ENCODE measurements at regions not wholly inside any gene's neighbourhood (a gene's known extent, or its start where the extent isn't known, plus 50 kb on each side); places are given as distances from the start of the nearest gene placed in this dataset.

DNA sequence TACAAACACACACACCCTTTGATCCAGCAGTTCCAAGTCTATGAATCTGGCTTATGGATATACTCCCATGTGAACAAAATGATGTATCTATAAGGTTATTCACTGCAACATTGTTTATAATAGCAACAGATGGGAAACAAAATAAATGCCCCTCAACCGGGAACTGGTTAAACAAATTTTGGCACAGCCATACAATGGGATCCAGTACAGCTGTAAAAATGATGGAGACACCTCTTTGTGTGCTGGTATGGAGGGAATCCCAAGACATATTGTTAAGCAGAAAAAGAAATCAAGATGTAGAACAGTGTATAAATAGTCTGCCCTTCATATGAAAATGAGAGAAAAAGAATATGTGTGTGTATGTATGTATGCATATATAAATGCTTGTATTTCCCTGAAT, 155.5 kb downstream of the SNX10 start:
- peaks cover 5% of the 10 kb centered on the region for H3K4me1 Mint-ChIP-seq
- peaks cover 35% of the 10 kb centered on the region for H3K27me3 Mint-ChIP-seq
- no peaks in the 10 kb centered on the region for H3K36me3 Mint-ChIP-seq

DNA sequence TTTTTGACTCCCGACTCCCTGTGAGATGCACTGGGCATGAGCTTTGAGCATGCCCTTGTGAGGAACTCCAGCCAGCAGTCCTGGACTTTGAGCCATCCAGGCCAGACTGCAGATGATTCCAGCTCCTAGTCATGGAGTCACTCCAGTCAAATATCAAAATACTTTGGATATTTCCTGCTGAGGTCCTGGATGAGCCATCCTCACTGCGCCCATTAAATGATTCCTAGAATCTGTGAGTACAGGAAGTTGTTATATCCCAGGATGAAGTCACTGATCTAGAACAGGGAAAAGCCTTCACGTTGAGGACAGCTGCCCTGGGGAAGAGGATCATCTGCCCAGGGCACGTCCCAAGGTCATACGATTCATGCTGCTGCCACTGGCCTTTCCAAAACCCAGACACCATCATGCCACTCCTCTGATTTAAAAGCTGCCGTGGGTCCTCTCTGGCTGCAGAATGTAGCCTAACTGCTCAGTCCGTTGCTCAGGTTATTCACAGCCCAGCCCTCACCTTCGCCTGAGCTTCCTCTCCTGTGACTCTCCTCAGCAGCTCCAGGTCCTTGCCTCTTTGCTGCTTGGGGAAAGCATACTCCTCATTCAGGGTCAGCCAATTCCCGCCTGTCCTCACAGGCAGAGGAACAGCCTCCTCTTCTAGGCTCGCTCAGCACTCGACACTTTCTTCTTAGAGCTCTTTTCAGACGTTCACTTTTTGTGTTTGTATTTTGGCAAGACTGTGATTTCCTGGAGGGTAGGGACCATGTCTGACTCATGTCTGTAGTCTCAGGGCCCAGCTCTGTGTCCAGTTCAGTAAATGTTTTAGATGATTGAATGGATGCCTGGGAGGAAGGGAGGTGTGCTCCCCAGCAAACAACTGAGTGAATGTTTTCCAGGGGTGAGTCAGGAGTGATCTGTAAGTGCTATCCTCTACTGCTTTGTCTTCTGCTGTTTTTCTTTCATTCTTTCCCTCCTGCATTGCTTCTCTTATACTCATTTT, 157.8 kb downstream of the SNX10 start:
- Mint-ChIP-seq H3K9me3 (no peaks in the 10 kb centered on the region), H3K27ac (no peak overlapping the region), H3K4me1 (peaks cover 5% of the 10 kb centered on the region), H3K4me3 (no peak overlapping the region), H3K27me3 (peaks cover 32% of the 10 kb centered on the region), H3K36me3 (no peaks in the 10 kb centered on the region)
- no peak for ATAC-seq

More for the DNA sequence above, 155.5 kb downstream of the SNX10 start:
- no peak overlapping the region for H3K27ac Mint-ChIP-seq
- no peak overlapping the region for H3K4me3 Mint-ChIP-seq
- no peaks in the 10 kb centered on the region for H3K9me3 Mint-ChIP-seq
- ATAC-seq: no peak

DNA sequence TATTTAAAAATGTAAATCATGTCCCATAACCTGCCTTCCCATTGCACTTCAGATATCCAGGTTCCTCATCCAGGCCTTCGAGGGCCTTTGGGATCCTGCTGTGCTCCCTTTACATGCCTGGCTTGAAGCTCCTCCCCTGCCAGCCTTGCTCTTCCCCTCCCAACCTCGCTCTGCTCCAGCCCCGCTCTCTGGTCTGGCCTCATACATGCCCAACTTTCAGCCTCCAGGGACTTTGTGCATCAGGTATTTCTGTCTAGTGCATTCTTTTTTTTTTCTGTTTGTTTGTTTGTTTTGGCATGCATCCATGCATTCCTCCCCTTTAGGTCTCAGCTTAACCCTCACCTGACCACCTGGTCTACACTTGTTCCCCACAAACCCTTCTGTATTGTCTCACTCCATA, 160.3 kb downstream of the SNX10 start:
- H3K9me3 Mint-ChIP-seq: no peaks in the 10 kb centered on the region
- H3K36me3 Mint-ChIP-seq: no peaks in the 10 kb centered on the region
- H3K4me3 Mint-ChIP-seq: no peak overlapping the region
- H3K27ac Mint-ChIP-seq: no peak overlapping the region
- no peak for ATAC-seq
- peaks cover under 1% of the 10 kb centered on the region for H3K4me1 Mint-ChIP-seq
- H3K27me3 Mint-ChIP-seq: peaks cover 19% of the 10 kb centered on the region

GRCh38 chr7:26454180-26454579, 162.5 kb downstream of the SNX10 start:
- Mint-ChIP-seq H3K27ac (no peak overlapping the region), H3K36me3 (no peaks in the 10 kb centered on the region), H3K27me3 (peaks cover 6% of the 10 kb centered on the region), H3K9me3 (no peaks in the 10 kb centered on the region), H3K4me3 (no peak overlapping the region), H3K4me1 (no peaks in the 10 kb centered on the region)
- no peak for ATAC-seq

DNA sequence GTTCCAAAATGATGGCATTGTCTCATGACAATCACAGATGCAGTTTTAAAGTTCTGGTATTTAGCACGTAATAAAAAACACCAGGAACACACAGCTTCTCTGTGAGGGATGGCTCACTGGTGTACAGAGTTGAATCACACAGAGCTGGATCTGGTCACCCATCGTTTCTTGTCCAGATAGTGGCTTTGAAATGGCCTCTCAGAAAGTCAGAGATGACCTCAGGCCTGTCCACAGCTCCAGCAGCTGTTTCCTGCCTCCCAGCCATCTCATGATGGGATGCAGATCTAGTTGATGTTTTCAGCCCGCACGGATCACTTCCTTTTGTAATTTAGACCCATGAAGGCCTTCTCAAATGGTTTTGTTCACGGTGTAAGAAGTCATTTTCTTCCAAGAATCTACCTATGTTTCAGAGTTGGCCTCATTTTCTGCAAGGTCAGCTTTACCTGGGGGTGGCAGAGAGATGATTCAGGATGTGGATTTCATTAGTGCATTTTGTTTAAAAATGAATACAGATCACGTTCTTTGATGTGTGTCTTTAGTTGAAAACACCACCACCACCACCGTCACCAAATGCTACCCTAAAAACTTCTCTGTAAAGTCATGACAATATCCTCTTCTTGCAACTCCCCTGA, 166.2 kb downstream of the SNX10 start:
- no peaks in the 10 kb centered on the region for H3K4me1 Mint-ChIP-seq

DNA sequence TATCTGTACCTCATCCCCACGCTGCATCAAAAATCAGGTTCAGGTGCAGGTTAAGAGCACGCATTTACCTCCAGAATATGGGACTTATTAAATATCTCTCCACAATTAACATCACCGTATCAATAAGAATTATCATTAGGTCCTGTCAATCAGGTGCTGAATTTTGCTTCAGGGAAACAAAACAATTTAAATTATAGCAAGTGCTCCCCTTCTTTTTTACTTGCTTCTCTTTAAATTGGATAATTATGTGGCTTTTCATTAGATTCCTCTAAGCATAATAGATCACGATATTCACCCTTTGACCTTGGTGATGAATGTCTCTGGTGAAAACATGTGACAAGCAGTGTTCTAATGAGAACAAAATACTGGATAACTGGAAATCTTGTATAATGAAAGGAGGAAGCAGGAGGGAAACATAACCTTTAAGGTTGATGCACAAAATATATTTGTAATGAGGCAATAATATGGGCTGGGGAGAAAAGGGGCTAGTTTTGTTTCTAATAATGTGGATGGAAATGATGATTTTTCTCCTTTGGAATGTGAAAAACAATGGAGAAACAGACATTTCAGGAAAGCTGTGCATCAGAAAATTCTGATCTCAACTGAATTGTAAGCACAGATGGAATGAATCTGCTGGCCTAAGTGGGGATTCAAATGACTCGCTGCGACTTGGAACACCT, 166.9 kb downstream of the SNX10 start:
- Mint-ChIP-seq H3K27ac (no peak overlapping the region), H3K4me3 (no peak overlapping the region), H3K36me3 (no peaks in the 10 kb centered on the region), H3K27me3 (peaks cover 6% of the 10 kb centered on the region), H3K4me1 (no peaks in the 10 kb centered on the region), H3K9me3 (no peaks in the 10 kb centered on the region)
- ATAC-seq: no peak

More for the DNA sequence above, 166.2 kb downstream of the SNX10 start:
- H3K4me3 Mint-ChIP-seq: no peak overlapping the region
- no peaks in the 10 kb centered on the region for H3K36me3 Mint-ChIP-seq
- H3K27me3 Mint-ChIP-seq: peaks cover 6% of the 10 kb centered on the region
- H3K27ac Mint-ChIP-seq: no peak overlapping the region
- no peaks in the 10 kb centered on the region for H3K9me3 Mint-ChIP-seq
- no peak for ATAC-seq

DNA sequence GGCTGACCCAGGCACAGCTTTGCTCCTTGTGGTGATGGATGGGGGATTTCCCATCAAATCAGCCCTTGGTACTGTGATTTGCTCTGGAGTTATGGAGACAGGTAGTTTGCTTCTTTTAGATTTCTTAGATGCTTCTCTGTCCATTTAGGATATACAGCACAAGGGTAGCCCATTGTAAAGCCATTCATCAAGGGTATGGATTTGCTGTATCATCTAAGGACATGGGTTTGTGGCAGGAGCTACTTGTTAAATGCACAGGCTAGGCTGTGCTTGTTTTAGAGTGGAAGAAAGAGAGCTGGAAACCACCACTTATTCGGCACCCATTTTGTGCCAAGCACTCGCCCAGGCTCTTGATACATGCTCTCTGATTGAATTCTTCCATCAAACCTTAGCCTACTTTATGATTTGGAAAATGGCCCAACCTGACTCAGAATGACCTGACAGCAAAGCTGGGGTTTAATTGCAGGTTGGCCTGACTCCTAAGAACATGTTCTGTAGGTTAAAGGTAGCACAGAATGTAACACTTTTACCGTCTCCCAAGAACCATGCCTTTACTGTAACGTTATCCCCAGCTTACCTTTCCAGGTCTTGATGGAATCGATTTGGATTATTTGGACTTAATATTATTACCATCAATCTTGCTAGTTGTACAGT, 168.0 kb downstream of the SNX10 start:
- Mint-ChIP-seq H3K4me1 (no peaks in the 10 kb centered on the region), H3K36me3 (no peaks in the 10 kb centered on the region), H3K4me3 (no peak overlapping the region), H3K27ac (no peak overlapping the region), H3K9me3 (no peaks in the 10 kb centered on the region), H3K27me3 (peaks cover 6% of the 10 kb centered on the region)
- ATAC-seq: no peak

DNA sequence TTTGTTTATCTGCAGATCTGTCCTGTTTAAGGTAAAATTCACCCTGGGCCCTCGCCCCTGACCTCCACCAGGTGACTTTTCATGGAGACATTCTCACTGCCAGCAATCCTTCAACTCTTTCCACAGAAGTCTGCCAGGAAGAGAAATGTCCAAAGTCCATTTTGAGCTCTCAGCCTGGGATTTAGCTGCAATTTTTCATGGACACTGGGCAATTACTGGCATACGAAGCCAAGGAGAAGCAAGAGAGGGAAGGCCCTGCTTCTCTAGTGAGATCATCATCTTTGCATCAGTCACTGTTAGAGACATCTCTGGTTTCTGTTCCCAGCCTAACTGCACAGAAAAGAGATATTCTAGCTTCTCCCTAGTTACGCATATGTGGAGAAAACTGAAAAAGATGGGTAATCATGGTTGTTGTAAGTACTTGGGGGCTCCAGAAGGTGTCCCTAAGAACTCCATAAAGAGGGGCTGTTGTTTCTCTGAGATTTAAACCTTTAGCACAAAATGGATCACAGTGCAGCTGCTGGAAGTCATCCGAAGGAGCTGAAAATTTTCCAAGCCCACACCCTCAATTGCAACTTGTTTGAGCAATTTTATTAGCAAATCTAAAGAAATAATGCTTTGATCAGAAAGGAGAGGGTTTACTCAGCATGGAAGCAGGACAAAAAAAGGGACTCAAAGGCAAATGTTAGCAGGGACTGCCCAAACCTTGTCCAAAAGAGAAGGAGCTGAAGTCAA, 168.9 kb downstream of the SNX10 start:
- Mint-ChIP-seq H3K27me3 (peaks cover 6% of the 10 kb centered on the region), H3K36me3 (no peaks in the 10 kb centered on the region), H3K4me1 (no peaks in the 10 kb centered on the region), H3K4me3 (no peak overlapping the region), H3K27ac (no peak overlapping the region), H3K9me3 (no peaks in the 10 kb centered on the region)
- ATAC-seq: no peak

DNA sequence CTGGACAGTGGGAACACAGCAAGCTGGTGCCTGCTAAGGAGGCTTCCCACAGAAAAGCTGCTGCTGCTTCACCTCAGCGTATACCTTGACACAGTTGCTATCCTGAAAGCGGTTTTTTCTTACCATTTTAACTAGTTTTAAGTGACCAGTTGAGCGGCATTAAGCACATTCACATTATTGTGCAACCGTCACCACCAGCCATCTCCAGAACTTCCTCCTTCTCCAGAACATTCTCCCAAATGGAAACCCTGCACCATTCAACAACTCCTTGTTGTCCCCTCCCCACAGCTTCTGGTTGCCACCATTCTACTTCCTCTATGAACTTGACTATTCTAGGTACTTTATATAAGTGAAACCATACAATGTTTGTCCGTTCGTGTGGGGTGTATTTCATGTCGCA, 169.9 kb downstream of the SNX10 start:
- H3K9me3 Mint-ChIP-seq: no peaks in the 10 kb centered on the region
- no peaks in the 10 kb centered on the region for H3K4me1 Mint-ChIP-seq
- no peak overlapping the region for H3K4me3 Mint-ChIP-seq
- peaks cover 6% of the 10 kb centered on the region for H3K27me3 Mint-ChIP-seq
- no peak overlapping the region for H3K27ac Mint-ChIP-seq
- no peak for ATAC-seq
- no peaks in the 10 kb centered on the region for H3K36me3 Mint-ChIP-seq

- Mint-ChIP-seq H3K9me3 (no peaks in the 10 kb centered on the region), H3K4me1 (no peaks in the 10 kb centered on the region), H3K4me3 (no peak overlapping the region), H3K27ac (no peak overlapping the region), H3K36me3 (no peaks in the 10 kb centered on the region), H3K27me3 (peaks cover 11% of the 10 kb centered on the region)
- ATAC-seq: no peak
Measured at GRCh38 chr7:26466007-26466406, 174.3 kb downstream of the SNX10 start.

DNA sequence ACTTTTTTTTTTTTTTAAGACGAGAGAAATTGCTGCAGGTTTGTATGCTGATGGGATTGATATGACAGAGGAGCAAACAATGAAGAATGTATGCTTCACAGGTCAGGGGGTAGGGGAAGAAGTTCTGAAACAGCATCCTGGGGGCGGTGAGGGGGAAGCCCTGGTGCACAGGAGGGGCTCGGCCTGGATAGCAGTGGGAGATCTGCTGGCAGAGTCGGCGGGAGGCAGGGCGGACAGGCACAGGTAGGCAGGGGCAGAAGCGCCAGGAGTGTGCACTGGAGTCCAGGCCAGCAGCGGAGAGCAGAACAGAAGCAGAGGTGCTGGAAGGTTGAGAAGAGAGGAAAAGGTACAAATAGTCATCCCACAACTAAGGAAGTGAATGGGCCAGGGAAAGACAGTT, 175.4 kb downstream of the SNX10 start:
- Mint-ChIP-seq H3K9me3 (no peaks in the 10 kb centered on the region), H3K27ac (no peak overlapping the region), H3K4me3 (no peak overlapping the region), H3K4me1 (no peaks in the 10 kb centered on the region), H3K27me3 (peaks cover 11% of the 10 kb centered on the region), H3K36me3 (no peaks in the 10 kb centered on the region)
- no peak for ATAC-seq

DNA sequence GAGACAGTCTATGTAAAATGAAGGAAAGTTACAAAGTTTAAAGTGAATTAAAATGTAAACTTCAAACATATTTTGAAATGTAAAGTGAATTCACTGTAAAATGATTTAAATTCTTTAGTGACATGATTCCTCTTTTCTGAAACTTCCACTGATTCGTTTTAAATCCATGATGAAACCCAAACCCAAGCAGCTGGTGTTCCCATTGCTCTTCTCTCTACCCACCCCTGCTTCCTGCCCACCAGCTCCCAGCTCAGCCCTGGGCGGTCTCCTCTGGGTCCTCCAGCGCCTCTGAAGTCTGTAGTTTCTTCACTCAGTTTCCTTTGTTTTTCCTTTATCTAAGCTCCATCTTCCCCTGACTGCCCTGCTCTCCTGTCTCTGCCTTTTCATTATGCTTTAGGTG, 175.9 kb downstream of the SNX10 start:
- ATAC-seq: no peak
- no peaks in the 10 kb centered on the region for H3K36me3 Mint-ChIP-seq
- H3K9me3 Mint-ChIP-seq: no peaks in the 10 kb centered on the region
- no peak overlapping the region for H3K27ac Mint-ChIP-seq
- peaks cover 11% of the 10 kb centered on the region for H3K27me3 Mint-ChIP-seq
- no peaks in the 10 kb centered on the region for H3K4me1 Mint-ChIP-seq
- no peak overlapping the region for H3K4me3 Mint-ChIP-seq

GRCh38 chr7:26468625-26469024, 177.0 kb downstream of the SNX10 start:
- Mint-ChIP-seq H3K36me3 (no peaks in the 10 kb centered on the region), H3K27ac (no peak overlapping the region), H3K9me3 (no peaks in the 10 kb centered on the region), H3K4me1 (no peaks in the 10 kb centered on the region), H3K27me3 (peaks cover 20% of the 10 kb centered on the region), H3K4me3 (no peak overlapping the region)
- ATAC-seq: no peak

GRCh38 chr7:26469188-26469587, 177.5 kb downstream of the SNX10 start:
- no peaks in the 10 kb centered on the region for H3K36me3 Mint-ChIP-seq
- H3K27ac Mint-ChIP-seq: no peak overlapping the region
- no peaks in the 10 kb centered on the region for H3K4me1 Mint-ChIP-seq
- H3K27me3 Mint-ChIP-seq: peaks cover 20% of the 10 kb centered on the region
- no peaks in the 10 kb centered on the region for H3K9me3 Mint-ChIP-seq
- H3K4me3 Mint-ChIP-seq: no peak overlapping the region
- ATAC-seq: no peak

All from stimulated activated memory B cell treated with anti-CD40 and anti-IgM and Interleukin-4, amounts not matched to agents 10 μg/mL and 1 μg/mL and 100 μg/mL, for 72 hours (primary cell).